ENCODE measurements at regions not wholly inside any gene's neighbourhood (a gene's known extent, or its start where the extent isn't known, plus 50 kb on each side); places are given as distances from the start of the nearest gene placed in this dataset.

DNA sequence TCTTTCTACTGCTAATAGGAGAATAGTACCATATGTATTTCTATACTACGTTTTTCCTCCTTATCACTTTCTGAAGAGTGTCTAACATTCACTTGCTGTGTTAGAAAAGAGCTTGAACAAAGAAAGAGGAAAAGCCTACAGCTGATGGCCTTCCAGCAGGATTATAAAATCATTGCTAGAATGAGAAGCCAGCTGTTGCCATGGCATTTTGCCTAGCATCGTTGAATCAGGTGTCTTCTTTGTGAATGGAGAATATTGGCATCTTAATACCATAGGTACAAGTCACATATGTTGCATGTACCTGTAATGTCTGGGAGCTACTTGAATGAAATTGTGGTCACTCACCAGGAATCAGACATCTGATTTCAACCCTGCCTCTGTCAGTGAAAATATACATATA, 1174.9 kb downstream of the PCDH17 start:
- Mint-ChIP-seq H3K4me1 (no peaks in the 10 kb centered on the region), H3K27ac (no peak overlapping the region), H3K27me3 (no peaks in the 10 kb centered on the region), H3K4me3 (no peak overlapping the region), H3K9me3 (ENCODE audit: insufficient read depth) (peaks cover 2% of the 10 kb centered on the region)
- ChIA-PET CTCF (no interaction called here), POLR2A (no interaction called here)
- intact Hi-C loops (cut with micrococcal nuclease), result no loop called here
- no peak for TF ChIP-seq EZH2 (IDR thresholded peaks at IDR 0.05; ENCODE audit: borderline replicate concordance, insufficient read depth, low read depth, low read length, poor library complexity, severe bottlenecking)
- TF ChIP-seq, protein P1, sequence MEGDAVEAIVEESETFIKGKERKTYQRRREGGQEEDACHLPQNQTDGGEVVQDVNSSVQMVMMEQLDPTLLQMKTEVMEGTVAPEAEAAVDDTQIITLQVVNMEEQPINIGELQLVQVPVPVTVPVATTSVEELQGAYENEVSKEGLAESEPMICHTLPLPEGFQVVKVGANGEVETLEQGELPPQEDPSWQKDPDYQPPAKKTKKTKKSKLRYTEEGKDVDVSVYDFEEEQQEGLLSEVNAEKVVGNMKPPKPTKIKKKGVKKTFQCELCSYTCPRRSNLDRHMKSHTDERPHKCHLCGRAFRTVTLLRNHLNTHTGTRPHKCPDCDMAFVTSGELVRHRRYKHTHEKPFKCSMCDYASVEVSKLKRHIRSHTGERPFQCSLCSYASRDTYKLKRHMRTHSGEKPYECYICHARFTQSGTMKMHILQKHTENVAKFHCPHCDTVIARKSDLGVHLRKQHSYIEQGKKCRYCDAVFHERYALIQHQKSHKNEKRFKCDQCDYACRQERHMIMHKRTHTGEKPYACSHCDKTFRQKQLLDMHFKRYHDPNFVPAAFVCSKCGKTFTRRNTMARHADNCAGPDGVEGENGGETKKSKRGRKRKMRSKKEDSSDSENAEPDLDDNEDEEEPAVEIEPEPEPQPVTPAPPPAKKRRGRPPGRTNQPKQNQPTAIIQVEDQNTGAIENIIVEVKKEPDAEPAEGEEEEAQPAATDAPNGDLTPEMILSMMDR (IDR thresholded peaks at IDR 0.05), result no peak
- H2AFZ ChIP-seq (ENCODE audit: insufficient read depth, low read depth, low read length, poor library complexity, severe bottlenecking), result no peak overlapping the region
- no peaks in the 10 kb centered on the region for H3K4me1 ChIP-seq (ENCODE audit: control insufficient read depth in 2 of 2, insufficient read depth in 2 of 2, low read length in 2 of 2)
- no peaks in the 10 kb centered on the region for H3K27me3 ChIP-seq (replicated peaks in 1 of 4; ENCODE audit: control extremely low read depth in 1 of 4, control insufficient read depth in 3 of 4, insufficient read depth in 4 of 4, low read length in 3 of 4)
- H4K20me1 ChIP-seq (ENCODE audit: control insufficient read depth, insufficient read depth, low read length, poor library complexity, severe bottlenecking), result no peaks in the 10 kb centered on the region
- WGBS (ENCODE audit: insufficient coverage), result no CpG with 5 or more reads among the region's 2 CpGs
- no peak overlapping the region for H3K4me2 ChIP-seq (replicated peaks; ENCODE audit: low read depth, low read length, poor library complexity, severe bottlenecking)
- H3K9ac ChIP-seq (ENCODE audit: low read length), result no peak overlapping the region
- no peak overlapping the region for H3K4me3 ChIP-seq (ENCODE audit: control extremely low read depth in 1 of 5, extremely low read depth in 1 of 5, insufficient read depth in 1 of 5, low read depth in 2 of 5, low read length in 4 of 5)
- no peaks in the 10 kb centered on the region for H3K9me3 ChIP-seq (ENCODE audit: control extremely low read depth in 1 of 3, control insufficient read depth in 2 of 3, insufficient read depth in 1 of 3, low read length in 2 of 3)
- DNase-seq (no peak), ATAC-seq (ENCODE audit: low read depth) (no peak)
- H3K36me3 ChIP-seq (replicated peaks in 1 of 2; ENCODE audit: control extremely low read depth in 1 of 2, control insufficient read depth in 1 of 2, extremely low read depth in 1 of 2, insufficient read depth in 2 of 2, low read length in 1 of 2), result no peaks in the 10 kb centered on the region
- no peak overlapping the region for H3K27ac ChIP-seq (ENCODE audit: low read length in 2 of 2)
- no peaks in the 10 kb centered on the region for H3K79me2 ChIP-seq (ENCODE audit: control insufficient read depth, insufficient read depth, low read length)

DNA sequence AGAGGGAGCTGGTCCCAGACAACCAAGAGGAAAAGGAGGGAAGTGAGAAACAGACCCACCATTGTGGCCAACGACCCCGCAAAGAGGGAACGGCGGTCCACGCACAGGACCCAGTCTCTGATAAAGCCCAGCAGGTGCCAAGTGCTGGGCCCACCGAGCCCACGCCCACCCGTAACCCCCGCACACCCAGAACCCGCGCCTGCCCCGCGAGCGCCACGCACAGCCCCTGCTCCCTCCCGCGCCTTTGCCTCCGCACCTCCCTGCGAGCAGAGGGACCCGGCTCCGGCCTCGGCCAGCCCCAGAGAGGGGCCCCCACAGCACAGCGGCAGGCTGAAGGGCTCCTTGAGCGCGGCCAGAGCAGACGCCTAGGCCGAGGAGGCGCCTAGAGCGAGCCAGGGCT, 1192.2 kb downstream of the PCDH17 start:
- Histone ChIP-seq H3K4me2 (replicated peaks; ENCODE audit: low read depth, low read length, poor library complexity, severe bottlenecking) (no peak overlapping the region), H3K79me2 (ENCODE audit: control insufficient read depth, insufficient read depth, low read length) (no peaks in the 10 kb centered on the region), H4K20me1 (ENCODE audit: control insufficient read depth, insufficient read depth, low read length, poor library complexity, severe bottlenecking) (no peaks in the 10 kb centered on the region), H3K9me3 (ENCODE audit: control extremely low read depth in 1 of 3, control insufficient read depth in 2 of 3, insufficient read depth in 1 of 3, low read length in 2 of 3) (peaks cover 0 to 7% (median 2%) of the 10 kb centered on the region in 3 donors), H3K4me3 (ENCODE audit: control extremely low read depth in 1 of 5, extremely low read depth in 1 of 5, insufficient read depth in 1 of 5, low read depth in 2 of 5, low read length in 4 of 5) (no peak overlapping the region), H3K4me1 (ENCODE audit: control insufficient read depth in 2 of 2, insufficient read depth in 2 of 2, low read length in 2 of 2) (no peaks in the 10 kb centered on the region), H3K36me3 (replicated peaks in 1 of 2; ENCODE audit: control extremely low read depth in 1 of 2, control insufficient read depth in 1 of 2, extremely low read depth in 1 of 2, insufficient read depth in 2 of 2, low read length in 1 of 2) (no peaks in the 10 kb centered on the region), H3K9ac (ENCODE audit: low read length) (no peak overlapping the region), H3K27me3 (replicated peaks in 1 of 4; ENCODE audit: control extremely low read depth in 1 of 4, control insufficient read depth in 3 of 4, insufficient read depth in 4 of 4, low read length in 3 of 4) (no peaks in the 10 kb centered on the region), H3K27ac (ENCODE audit: low read length in 2 of 2) (no peak overlapping the region), H2AFZ (ENCODE audit: insufficient read depth, low read depth, low read length, poor library complexity, severe bottlenecking) (no peak overlapping the region)
- TF ChIP-seq, protein P1 (IDR thresholded peaks at IDR 0.05), result no peak
- no peak for TF ChIP-seq EZH2 (IDR thresholded peaks at IDR 0.05; ENCODE audit: borderline replicate concordance, insufficient read depth, low read depth, low read length, poor library complexity, severe bottlenecking)
- Mint-ChIP-seq H3K4me3 (no peak overlapping the region), H3K27ac (no peak overlapping the region), H3K27me3 (no peaks in the 10 kb centered on the region), H3K4me1 (no peaks in the 10 kb centered on the region), H3K9me3 (ENCODE audit: insufficient read depth) (peaks cover 3% of the 10 kb centered on the region)
- intact Hi-C loops (cut with micrococcal nuclease), result no loop called here
- CTCF ChIA-PET, result no interaction called here
- ATAC-seq (ENCODE audit: low read depth), result no peak
- 91% methylated on average over 27 of the region's 29 CpGs for WGBS (ENCODE audit: insufficient coverage)
- POLR2A ChIA-PET, result no interaction called here
- DNase-seq, result no peak
